PC-3 (cell line): ENCODE measurements at regions not wholly inside any gene's neighbourhood (a gene's known extent, or its start where the extent isn't known, plus 50 kb on each side); places are given as distances from the start of the nearest gene placed in this dataset.

ENCODE experiments used
- EZH2 ChIP-seq: fragments of 300-600 bp; sonication (generic); IDR thresholded peaks from one replicate; pipeline ENCODE4 v1.6.1; 2017; ENCODE audit warnings: antibody characterized with exemption, mild to moderate bottlenecking, low read length; ENCODE audit not compliant: unreplicated experiment
- TF ChIP-seq, protein P1 (sequence below): fragments of 300-600 bp; sonication (generic); conservative IDR thresholded peaks from 2 replicates; pipeline ENCODE4 v1.5.1; 2017; ENCODE audit warnings: antibody characterized with exemption, low read depth, mild to moderate bottlenecking, low read length

DNA sequence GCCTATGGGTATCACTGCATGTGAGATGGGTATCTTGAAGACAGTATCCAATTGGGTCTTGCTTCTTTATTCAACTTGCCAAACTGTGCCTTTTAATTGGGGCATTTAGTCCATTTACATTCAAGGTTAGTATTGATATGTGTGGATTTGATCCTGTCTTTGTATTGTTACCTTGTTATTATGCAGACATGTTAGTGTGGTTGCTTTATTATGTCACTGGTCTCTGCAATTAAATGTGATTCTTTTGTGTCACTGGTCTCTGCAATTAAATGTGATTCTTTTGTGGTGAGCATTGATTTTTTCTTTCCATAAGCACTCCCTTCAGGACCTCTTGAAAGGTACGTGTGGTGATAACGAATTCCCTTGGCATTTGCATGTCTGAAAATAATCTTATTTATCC lies 357.8 kb upstream of the STEAP1 start:
- TF ChIP-seq, protein P1, sequence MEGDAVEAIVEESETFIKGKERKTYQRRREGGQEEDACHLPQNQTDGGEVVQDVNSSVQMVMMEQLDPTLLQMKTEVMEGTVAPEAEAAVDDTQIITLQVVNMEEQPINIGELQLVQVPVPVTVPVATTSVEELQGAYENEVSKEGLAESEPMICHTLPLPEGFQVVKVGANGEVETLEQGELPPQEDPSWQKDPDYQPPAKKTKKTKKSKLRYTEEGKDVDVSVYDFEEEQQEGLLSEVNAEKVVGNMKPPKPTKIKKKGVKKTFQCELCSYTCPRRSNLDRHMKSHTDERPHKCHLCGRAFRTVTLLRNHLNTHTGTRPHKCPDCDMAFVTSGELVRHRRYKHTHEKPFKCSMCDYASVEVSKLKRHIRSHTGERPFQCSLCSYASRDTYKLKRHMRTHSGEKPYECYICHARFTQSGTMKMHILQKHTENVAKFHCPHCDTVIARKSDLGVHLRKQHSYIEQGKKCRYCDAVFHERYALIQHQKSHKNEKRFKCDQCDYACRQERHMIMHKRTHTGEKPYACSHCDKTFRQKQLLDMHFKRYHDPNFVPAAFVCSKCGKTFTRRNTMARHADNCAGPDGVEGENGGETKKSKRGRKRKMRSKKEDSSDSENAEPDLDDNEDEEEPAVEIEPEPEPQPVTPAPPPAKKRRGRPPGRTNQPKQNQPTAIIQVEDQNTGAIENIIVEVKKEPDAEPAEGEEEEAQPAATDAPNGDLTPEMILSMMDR: no peak
- TF ChIP-seq EZH2: no peak
